ENCODE measurements at regions not wholly inside any gene's neighbourhood (a gene's known extent, or its start where the extent isn't known, plus 50 kb on each side); places are given as distances from the start of the nearest gene placed in this dataset.

- TF ChIP-seq CTCF (IDR thresholded peaks at IDR 0.05; ENCODE audit: control extremely low read depth in 1 of 3, insufficient read depth in 1 of 3, low read depth in 1 of 3, low read length in 3 of 3) (no peak), SP2 (IDR thresholded peaks at IDR 0.05; ENCODE audit: low read length) (no peak), ATF3 (IDR thresholded peaks at IDR 0.05; ENCODE audit: insufficient read depth, low read depth, low read length) (no peak), JUN (IDR thresholded peaks at IDR 0.05; ENCODE audit: low read depth, low read length) (no peak), SRF (IDR thresholded peaks at IDR 0.05; ENCODE audit: low read depth, low read length) (no peak)
These were observed 408.4 kb downstream of the ZFHX3 start (continued) for GRCh38 chr16:72639494-72639893.
